ENCODE measurements at regions not wholly inside any gene's neighbourhood (a gene's known extent, or its start where the extent isn't known, plus 50 kb on each side); places are given as distances from the start of the nearest gene placed in this dataset.
"Not testable (repeated sequence)": the region's sequence is repeated elsewhere in the genome, so short reads cannot be mapped to it uniquely, and the experiment has no call there.

- Mint-ChIP-seq H3K4me3 (no peak overlapping the region), H3K9me3 (peaks cover 6% of the 10 kb centered on the region; the same call in 1 of the 2 replicates), H3K27ac (no peak overlapping the region), H3K36me3 (no peaks in the 10 kb centered on the region), H3K4me1 (peaks cover 25% of the 10 kb centered on the region), H3K27me3 (ENCODE audit: low read depth) (peaks cover 14% of the 10 kb centered on the region)
- POLR2A ChIA-PET = no interaction called here
- CTCF ChIA-PET = no interaction called here
- DNase-seq (ENCODE audit: low spot score) (no peak), ATAC-seq (no peak)
- TF ChIP-seq, protein P1, sequence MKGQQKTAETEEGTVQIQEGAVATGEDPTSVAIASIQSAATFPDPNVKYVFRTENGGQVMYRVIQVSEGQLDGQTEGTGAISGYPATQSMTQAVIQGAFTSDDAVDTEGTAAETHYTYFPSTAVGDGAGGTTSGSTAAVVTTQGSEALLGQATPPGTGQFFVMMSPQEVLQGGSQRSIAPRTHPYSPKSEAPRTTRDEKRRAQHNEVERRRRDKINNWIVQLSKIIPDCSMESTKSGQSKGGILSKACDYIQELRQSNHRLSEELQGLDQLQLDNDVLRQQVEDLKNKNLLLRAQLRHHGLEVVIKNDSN (CRISPR knock-in tag; IDR thresholded peaks at IDR 0.05) = no peak
- TF ChIP-seq ATF2 (CRISPR knock-in tag; IDR thresholded peaks at IDR 0.05; ENCODE audit: borderline replicate concordance, low read depth) (no peak), ATF3 (CRISPR knock-in tag; conservative IDR thresholded peaks at IDR 0.05) (no peak), ARID4B (CRISPR knock-in tag; IDR thresholded peaks at IDR 0.05; ENCODE audit: borderline replicate concordance) (no peak), NFE2L1 (CRISPR knock-in tag; IDR thresholded peaks at IDR 0.05) (no peak)
- TF ChIP-seq, protein P2, sequence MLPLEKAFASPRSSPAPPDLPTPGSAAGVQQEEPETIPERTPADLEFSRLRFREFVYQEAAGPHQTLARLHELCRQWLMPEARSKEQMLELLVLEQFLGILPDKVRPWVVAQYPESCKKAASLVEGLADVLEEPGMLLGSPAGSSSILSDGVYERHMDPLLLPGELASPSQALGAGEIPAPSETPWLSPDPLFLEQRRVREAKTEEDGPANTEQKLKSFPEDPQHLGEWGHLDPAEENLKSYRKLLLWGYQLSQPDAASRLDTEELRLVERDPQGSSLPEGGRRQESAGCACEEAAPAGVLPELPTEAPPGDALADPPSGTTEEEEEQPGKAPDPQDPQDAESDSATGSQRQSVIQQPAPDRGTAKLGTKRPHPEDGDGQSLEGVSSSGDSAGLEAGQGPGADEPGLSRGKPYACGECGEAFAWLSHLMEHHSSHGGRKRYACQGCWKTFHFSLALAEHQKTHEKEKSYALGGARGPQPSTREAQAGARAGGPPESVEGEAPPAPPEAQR (CRISPR knock-in tag; IDR thresholded peaks at IDR 0.05) = no peak
Observed at GRCh38 chr1:184878002-184878401, 96.3 kb downstream of the NIBAN1 start.

- H3K4me3 Mint-ChIP-seq; CTCF ChIA-PET; H3K9me3 Mint-ChIP-seq; DNase-seq (ENCODE audit: low spot score); ATAC-seq; H3K27ac Mint-ChIP-seq; H3K27me3 Mint-ChIP-seq (ENCODE audit: low read depth); H3K36me3 Mint-ChIP-seq: not testable (repeated sequence)
- POLR2A ChIA-PET = interaction anchor here (0.7 to 1.0 kb wide), 2 partner anchors 9 to 18 kb away, joined by 3 to 4 read pairs; no protein-coding TSS in a partner anchor
- H3K4me1 Mint-ChIP-seq = peaks cover 11% of the 10 kb centered on the region
Observed at GRCh38 chr1:184876015-184876414, 98.3 kb downstream of the NIBAN1 start.

DNA sequence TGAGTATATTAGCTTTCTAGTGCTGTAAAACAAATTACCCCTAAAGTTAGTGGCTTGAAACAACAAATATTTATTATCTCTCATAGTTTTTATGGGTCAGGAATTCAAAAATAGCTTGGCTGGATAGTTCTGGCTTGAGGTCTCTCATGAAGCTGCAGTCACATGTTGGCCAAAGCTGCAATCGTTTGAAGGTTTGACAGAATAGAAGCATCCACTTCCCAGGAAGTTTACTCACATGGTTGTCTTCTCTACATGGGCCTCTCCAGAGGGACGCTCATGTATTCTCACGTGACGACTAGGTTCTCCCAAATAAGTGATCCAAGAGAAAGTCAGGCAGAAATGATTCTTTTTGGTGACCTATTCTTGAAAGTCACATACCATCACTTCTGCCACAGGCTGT, 99.1 kb downstream of the NIBAN1 start:
- Mint-ChIP-seq H3K4me3 (no peak overlapping the region), H3K27me3 (ENCODE audit: low read depth) (no peaks in the 10 kb centered on the region)
- CTCF ChIA-PET = no interaction called here
- no peak for TF ChIP-seq ZNF219 (CRISPR knock-in tag; IDR thresholded peaks at IDR 0.05; ENCODE audit: borderline replicate concordance)
- TF ChIP-seq, protein P3, sequence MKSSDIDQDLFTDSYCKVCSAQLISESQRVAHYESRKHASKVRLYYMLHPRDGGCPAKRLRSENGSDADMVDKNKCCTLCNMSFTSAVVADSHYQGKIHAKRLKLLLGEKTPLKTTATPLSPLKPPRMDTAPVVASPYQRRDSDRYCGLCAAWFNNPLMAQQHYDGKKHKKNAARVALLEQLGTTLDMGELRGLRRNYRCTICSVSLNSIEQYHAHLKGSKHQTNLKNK (CRISPR knock-in tag; IDR thresholded peaks at IDR 0.05) = no peak
- TF ChIP-seq NR2C2 (CRISPR knock-in tag; IDR thresholded peaks at IDR 0.05) = no peak
- TF ChIP-seq ZBTB21 (CRISPR knock-in tag; IDR thresholded peaks at IDR 0.05; ENCODE audit: borderline replicate concordance) = no peak
- TF ChIP-seq FOXP4 (CRISPR knock-in tag; IDR thresholded peaks at IDR 0.05) = no peak
- TF ChIP-seq ATF1 (CRISPR knock-in tag; IDR thresholded peaks at IDR 0.05) = no peak
- no peak for TF ChIP-seq ZNF317 (CRISPR knock-in tag; IDR thresholded peaks at IDR 0.05; ENCODE audit: borderline replicate concordance, low read depth)
- TF ChIP-seq NR3C1 (CRISPR knock-in tag; conservative IDR thresholded peaks at IDR 0.05; ENCODE audit: low read depth) = no peak
- no peak for TF ChIP-seq HMGA2 (CRISPR knock-in tag; IDR thresholded peaks at IDR 0.05)
- TF ChIP-seq ATF2 (CRISPR knock-in tag; IDR thresholded peaks at IDR 0.05; ENCODE audit: borderline replicate concordance, low read depth) = no peak

More for the DNA sequence above, 99.1 kb downstream of the NIBAN1 start:
- POLR2A ChIA-PET = no interaction called here
- ATAC-seq (no peak), DNase-seq (ENCODE audit: low spot score) (no peak)
- Mint-ChIP-seq H3K36me3 (no peaks in the 10 kb centered on the region), H3K4me1 (peaks cover 6% of the 10 kb centered on the region), H3K27ac (no peak overlapping the region), H3K9me3 (peaks cover 7% of the 10 kb centered on the region)

All from WTC11 (cell line).